HCEC 1CT (cell line): ENCODE measurements at regions not wholly inside any gene's neighbourhood (a gene's known extent, or its start where the extent isn't known, plus 50 kb on each side); places are given as distances from the start of the nearest gene placed in this dataset.
"Not testable (repeated sequence)": the region's sequence is repeated elsewhere in the genome, so short reads cannot be mapped to it uniquely, and the experiment has no call there.

Source experiments
- DNase-seq: peaks from one replicate; pipeline ENCODE4 v3.0.0-alpha.2; 2017

DNA sequence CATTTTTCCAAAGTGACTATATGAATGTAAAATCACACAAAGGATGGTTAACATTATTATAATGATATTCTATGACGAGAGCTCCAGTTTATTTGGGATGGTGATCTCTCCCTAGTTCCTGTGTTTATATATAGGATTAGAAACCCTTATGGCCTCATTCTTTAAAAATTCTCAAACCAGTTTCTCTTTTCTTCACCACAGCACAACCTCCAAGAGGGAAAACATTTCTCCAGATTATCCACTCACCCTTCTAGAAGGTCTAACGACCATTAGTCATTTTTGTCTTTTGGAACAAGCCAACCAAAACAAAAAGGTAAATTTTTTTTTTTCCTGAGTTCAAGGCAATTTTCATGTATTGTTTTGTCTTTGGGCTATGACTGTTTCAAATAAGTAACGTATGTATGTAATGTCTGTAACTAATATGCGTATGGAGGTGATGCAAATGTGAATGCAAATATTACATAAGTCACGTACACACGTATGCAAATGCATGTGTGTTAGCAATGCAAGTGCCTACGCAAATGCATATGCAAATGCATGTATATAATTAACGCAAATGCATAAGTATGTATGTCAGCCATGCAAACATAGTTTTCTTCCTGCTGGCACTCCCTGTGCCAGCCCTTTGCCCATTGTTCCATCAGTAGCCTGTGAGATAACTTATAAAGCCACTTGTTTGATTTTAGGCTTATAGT, 72.5 kb upstream of the MORC3 start:
- DNase-seq = peak; percentile 11

DNA sequence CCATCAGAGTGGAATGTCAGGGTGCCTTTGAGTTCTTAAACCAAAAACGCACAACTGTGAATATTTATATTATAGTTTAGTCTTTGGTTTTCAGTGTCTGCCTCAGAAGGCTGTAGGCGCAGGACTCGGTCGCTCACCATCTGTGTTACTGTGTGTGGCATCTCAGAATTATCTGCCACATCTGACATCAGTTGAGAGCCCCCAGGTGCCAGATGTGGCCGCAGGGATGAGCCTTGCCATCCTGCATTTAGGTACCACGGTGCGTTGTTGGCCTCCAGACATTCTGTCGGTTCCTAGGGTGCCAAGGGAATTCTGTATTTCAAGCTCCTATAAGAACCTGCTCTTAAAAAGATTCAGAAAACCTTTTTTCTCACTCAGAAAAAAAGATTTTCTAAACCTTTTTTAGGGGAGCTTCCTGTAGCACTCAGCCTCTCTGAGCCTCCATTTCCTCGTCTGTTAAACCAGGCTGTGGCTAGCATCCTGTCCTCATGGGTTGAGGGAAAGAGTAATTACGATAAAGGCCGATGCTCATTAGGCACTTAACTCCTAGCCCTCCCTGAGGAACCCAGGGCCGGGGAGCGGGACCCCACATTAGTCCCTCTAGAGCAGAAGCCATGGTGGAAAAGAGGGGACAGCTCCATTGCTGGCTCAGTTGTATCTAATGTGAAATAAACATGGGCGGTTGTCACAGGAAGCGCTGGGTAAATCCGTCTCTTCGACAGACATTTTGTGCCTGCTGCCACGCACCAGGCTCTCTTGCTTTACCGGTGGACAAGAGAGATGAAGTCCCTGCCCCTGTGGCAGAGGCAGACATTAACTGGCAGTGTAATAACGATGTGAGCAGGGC, 70.2 kb upstream of the MORC3 start:
- no peak for DNase-seq

DNA sequence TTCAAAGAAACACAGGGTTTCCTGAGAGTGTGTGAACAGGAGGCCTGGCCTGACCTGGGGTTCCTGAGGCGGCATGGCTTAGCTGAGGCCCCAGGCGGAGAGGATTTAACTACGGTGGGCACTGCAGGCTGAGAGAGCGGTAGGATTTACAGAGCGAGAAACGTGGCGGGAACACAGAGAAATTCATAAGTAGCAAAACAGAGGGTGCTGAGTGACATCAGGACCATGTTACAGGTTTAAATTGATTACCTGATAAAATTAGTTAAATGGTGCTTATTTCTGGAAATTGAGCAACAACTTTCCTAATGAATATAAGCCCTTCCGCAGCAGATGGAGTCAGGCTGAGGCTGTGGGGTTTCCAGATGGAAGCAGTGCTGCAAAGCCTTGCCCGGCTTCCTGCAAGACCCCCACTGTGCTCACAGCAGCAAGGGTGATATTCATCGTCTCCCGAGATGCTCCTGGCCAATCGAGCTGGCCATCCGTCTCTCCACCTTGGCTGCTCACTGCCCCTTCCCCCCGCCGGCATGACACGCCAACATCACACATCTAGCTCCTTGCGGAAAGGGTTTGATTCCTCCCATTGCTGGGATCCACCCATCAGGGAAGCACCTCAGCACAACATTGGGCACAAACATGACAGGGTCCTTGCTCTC, 69.4 kb upstream of the MORC3 start:
- DNase-seq = no peak

DNA sequence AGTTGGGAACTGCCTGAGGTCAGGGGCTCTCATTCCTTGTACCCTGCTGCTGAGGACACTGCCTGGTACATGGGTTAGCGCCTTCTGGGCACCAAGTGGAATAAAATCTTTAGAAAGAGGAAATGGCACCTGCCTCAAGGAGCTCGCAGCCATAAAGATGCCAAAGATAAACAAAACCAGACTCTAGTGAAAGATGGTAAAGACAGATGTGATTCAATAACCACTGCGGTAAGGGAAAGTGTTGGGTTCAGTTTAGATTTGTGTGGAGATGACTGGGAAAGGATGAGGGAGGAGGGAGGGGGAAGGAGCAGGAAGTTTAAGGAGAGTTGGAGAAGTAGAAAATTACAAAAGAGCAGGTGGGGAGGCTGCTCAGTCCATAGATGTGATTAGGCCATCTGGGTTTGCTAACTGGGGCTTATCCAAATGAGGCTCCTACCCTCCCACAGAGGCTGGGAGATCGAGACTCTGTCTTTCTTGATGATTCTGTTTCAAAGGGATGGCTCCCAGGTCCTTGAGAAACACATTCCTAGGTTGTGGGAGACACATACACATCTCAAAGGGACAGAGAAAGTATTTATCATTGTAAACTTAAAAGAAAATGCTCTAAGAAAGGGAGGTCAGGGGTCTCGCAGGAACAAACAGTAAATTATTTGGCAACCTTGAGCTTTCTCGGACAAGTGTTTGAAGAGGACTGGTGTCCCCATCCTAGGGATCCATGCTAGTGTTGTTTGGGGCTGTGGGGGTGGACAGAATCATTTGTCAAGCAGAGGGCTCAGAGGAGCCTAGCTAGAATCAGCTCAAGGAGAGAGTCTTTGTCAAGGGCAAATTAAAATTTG, 65.7 kb upstream of the MORC3 start:
- DNase-seq = no peak

DNA sequence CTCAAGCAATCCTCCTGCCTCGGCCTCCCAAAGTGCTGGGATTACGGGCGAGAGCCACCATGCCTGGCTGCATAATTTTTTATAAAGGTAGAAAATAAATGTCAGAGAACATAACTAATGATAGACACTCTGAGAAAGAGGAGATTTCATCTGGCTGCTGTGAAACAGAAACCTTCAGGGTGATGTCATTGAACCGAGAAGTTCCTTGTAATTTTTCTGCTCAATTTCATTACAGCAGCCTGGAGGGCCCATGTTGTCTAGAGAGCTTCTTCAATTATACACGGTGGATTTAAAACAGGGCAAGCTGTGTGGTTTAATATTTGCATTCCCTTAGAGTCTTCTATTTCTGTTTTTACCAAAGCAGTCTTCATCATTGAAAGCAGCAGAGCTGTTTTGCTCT, 64.3 kb upstream of the MORC3 start:
- DNase-seq = no peak

DNA sequence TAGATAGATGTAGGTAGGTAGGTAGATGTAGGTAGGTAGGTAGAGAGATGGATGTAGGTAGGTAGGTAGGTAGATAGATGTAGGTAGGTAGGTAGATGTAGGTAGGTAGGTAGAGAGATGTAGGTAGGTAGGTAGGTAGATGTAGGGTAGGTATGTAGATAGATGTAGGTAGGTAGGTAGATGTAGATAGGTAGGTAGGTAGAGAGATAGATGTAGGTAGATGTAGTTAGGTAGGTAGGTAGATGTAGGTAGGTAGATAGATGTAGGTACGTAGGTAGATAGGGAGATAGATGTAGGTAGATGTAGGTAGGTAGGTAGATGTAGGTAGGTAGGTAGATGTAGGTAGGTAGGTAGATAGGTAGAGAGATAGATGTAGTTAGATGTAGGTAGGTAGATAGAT, 62.3 kb upstream of the MORC3 start:
- DNase-seq = no peak

DNA sequence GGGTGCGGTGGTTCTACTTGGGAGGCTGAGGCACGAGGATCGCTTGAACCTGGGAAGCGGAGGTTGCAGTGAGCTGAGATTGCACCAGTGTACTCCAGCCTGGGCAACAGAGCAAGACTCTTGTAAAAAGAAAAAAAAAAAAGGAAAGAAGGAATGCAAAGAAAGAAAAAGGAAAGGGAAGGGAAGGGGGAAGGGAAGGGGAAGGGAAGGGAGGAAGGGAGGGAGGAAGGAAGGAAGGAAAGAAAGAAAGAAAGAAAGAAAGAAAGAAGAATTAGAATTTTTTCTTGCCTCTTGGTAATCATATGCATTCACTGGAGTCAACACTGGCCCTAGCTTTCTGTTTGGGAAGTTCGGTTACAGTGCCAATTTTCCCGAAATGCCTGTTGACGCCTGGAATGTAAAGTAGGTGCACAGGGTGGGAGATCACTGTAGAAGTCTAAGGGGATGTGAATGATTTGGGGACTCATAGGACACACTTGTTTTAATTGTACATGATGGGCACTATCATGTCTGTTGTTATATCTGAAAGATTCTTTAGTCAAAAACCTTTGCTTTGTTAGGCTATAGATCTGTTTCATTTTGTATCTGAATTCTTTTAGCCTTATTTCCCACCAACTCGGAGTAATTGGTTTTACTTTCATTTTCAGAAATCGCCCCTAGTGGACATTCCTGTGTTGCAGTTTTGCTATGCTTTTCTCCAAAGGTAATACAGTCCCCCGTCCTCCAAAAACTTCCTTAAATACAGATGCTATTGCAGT, 59.8 kb upstream of the MORC3 start:
- DNase-seq = peak; percentile 72

DNA sequence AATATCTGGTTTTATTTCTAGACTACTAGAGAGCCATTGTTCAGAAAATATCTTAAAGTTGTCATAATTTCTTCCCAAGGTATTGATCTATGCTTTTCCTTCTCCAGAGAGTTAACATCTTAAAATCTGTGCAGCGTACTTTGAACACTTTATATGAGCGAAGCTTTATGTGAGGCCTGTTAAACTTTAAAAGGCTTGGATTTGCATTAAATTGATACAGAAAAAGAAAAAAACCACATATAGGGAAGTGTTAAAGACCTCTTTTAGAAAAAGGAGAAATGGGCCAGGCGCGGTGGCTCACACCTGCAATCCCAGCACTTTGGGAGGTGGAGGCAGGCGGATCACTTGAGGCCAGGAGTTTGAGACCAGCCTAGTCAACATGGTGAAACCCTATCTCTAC, 59.2 kb upstream of the MORC3 start:
- DNase-seq = no peak

DNA sequence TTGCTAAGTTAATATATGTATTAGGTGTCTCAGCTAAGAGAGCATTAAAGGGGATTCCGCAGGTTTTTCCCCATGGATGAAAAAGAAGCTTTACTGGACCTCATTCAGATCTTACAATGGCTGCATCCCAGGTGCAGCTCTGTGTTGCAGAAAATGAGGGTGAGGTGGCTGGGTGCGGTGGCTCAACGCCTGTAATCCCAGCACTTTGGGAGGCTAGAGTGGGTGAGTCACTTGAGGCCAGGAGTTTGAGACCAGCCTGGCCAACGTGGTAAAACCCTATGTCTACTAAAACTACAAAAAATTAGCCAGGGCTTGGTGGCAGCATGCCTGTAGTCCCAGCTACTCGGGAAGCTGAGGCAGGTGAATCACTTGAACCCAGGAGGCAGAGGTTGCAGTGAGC, 58.5 kb upstream of the MORC3 start:
- DNase-seq = no peak

DNA sequence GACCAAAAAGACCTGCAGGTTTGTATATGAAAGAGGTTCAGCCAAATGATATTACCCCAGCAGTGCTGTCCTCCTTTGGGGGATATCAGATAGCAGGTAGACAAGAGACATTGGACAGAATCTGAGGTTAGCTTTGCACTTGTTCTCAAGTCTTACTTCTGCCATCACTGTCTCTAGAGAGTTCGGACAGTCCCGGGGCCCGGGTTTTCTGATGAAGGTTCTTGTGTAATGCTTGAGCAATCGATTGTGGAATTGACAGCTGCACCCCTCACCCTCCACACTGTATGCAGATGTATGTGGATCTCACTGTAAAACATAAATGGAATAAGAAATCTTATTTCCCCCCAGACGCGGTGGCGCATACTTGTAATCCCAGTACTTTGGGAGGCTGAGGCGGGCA, 56.2 kb upstream of the MORC3 start:
- no peak for DNase-seq

DNA sequence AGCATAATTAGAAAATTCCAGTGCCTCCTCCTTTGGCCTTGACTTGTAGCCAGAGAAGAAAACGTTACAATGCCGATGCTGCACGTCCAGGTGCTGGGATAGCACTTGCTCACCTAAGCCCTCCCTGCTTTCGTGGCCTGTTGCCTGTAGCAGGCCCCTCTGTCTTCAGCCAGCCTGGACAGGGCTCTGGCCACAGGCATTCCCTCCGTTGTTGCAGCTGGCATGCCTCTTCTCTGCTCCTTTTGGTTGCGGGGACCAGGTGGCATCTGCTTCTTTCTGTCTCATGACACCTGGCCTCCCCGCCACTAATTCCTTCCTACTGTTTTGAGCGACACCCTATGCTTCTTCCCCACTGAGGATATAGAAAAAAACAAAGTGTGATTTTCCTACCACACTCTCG, 54.6 kb upstream of the MORC3 start:
- DNase-seq = no peak

DNA sequence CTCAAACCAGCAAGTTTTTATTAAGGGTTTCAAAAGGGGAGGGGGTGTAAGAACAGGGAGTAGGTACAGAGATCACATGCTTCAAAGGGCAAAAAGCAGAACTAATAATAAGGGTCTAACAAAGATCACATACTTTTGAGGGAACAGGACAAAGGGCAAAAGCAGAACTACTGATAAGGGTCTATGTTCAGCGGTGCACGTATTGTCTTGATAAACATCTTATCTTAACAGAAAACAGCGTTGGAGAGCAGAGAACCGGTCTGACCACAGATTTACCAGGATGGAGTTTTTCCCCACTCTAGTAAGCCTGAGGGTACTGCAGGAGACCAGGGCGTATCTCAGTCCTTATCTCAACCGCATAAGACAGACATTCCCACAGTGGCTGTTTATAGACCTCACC, 52.2 kb upstream of the MORC3 start:
- DNase-seq = not testable (repeated sequence)

DNA sequence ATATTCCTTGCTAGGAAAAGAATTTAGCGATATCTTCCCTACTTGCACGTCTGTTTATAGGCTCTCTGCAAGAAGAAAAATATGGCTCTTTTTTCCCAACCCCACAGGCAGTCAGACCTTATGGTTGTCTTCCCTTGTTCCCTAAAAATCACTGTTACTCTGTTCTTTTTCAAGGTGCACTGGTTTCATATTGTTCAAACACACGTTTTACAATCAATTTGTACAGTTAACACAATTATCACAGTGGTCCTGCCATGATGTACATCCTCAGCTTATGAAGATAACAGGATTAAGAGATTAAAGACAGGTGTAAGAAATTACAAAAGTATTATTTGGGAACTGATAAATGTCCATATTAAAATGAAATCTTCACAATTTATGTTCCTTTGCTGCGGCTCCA, 51.7 kb upstream of the MORC3 start:
- not testable (repeated sequence) for DNase-seq
